GM23248 (cell line): ENCODE measurements at regions not wholly inside any gene's neighbourhood (a gene's known extent, or its start where the extent isn't known, plus 50 kb on each side); places are given as distances from the start of the nearest gene placed in this dataset.

Source experiments
- EZH2 ChIP-seq: fragments of 200-600 bp; sonication (generic); IDR thresholded peaks from 2 replicates; pipeline ENCODE4 v1.6.1; 2018; ENCODE audit warnings: antibody characterized with exemption, mild to moderate bottlenecking; ENCODE audit not compliant: insufficient read depth, poor library complexity, severe bottlenecking
- EZH2phosphoT487 ChIP-seq: fragments of 200-600 bp; sonication (generic); IDR thresholded peaks from 2 replicates; pipeline ENCODE4 v1.6.1; 2018; ENCODE audit warnings: antibody characterized with exemption, moderate library complexity, mild to moderate bottlenecking, low read depth; ENCODE audit not compliant: insufficient read depth

GRCh38 chr6:71642793-71643192 lies 243.6 kb upstream of the RIMS1 start:
- TF ChIP-seq EZH2phosphoT487 (no peak), EZH2 (no peak)
